ENCODE measurements at regions not wholly inside any gene's neighbourhood (a gene's known extent, or its start where the extent isn't known, plus 50 kb on each side); places are given as distances from the start of the nearest gene placed in this dataset.

DNA sequence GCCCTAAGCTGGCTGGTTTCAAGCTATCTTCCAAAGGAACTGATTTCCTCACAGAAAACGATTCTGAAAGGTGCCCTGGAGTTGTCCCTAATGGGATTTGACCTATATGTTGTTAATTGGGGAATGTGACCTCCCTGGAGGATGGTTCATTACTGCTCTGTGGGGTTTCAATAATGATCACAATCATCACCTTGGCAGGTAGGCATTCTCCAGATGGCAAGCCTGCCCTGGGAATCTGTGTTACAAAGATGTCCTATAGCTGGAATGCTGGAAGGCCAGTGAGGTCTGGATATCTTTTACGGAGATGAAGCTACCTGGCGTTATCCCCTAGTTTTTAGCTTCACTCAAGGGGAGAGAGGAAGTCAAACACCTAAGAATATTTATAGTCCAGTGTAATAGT lies 167.6 kb downstream of the TTC8 start:
- TF ChIP-seq CTCF (IDR thresholded peaks at IDR 0.05) (no peak), POLR2A (IDR thresholded peaks at IDR 0.05) (no peak)
